IgD-negative memory B cell (primary cell): ENCODE measurements at regions not wholly inside any gene's neighbourhood (a gene's known extent, or its start where the extent isn't known, plus 50 kb on each side); places are given as distances from the start of the nearest gene placed in this dataset.

Experiments used
- H3K27ac Mint-ChIP-seq, 3 donors: one replicate each; pipeline ENCODE4 v1.8.0; 2020 to 2022; ENCODE audit warnings: mild to moderate bottlenecking in 3 of 3, mixed read lengths in 3 of 3, moderate library complexity in 1 of 3
- H3K27me3 Mint-ChIP-seq: one replicate; pipeline ENCODE4 v1.8.0; 2021; ENCODE audit warnings: mixed read lengths
- H3K36me3 Mint-ChIP-seq: one replicate; pipeline ENCODE4 v1.8.0; 2020; ENCODE audit warnings: mild to moderate bottlenecking, mixed read lengths
- H3K4me1 Mint-ChIP-seq, 3 donors: one replicate each; pipeline ENCODE4 v1.8.0; 2020 to 2022; ENCODE audit warnings: mixed read lengths in 3 of 3, mild to moderate bottlenecking in 1 of 3
- H3K4me3 Mint-ChIP-seq, 4 donors: one replicate each; pipeline ENCODE4 v1.8.0; 2020 to 2022; ENCODE audit warnings: mild to moderate bottlenecking in 4 of 4, mixed read lengths in 4 of 4, moderate library complexity in 3 of 4
- H3K9me3 Mint-ChIP-seq, 3 donors: one replicate each; pipeline ENCODE4 v1.8.0; 2020 to 2021; ENCODE audit warnings: mixed read lengths in 3 of 3, mild to moderate bottlenecking in 1 of 3

DNA sequence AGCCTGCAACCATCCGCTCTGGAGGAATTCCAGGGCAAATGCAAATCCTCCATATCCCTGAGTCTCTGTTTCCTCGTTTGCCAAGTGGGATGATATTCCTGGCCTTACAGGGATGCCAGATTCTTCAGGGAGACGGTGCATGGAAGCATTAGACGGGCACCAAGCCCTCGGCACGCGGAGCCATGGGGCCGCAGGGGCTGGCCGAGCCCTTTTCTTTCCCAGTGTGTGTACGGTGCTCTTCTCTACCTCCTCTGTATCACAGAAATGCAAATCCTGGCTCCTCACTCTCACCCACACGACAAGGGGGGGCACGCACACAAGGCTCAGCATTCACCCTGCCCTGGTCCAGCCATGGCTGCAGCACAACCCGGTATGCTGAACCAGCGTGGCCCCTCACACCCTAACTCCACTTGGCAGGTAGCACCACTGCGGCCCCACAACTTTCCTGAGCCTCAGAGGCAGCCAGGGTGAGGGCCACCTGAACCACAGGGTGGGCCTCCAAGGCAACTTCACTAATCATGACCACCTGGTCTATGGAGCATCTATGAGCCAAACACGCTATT is 64.1 kb upstream of the SALL3 start:
- Mint-ChIP-seq H3K9me3 (peaks cover 0 to 4% (median 4%) of the 10 kb centered on the region in 3 donors), H3K27ac (no peak overlapping the region), H3K36me3 (peaks cover 2% of the 10 kb centered on the region), H3K27me3 (no peaks in the 10 kb centered on the region), H3K4me3 (peak overlapping the region in 1 of 4 donors; percentile 66), H3K4me1 (no peaks in the 10 kb centered on the region)

DNA sequence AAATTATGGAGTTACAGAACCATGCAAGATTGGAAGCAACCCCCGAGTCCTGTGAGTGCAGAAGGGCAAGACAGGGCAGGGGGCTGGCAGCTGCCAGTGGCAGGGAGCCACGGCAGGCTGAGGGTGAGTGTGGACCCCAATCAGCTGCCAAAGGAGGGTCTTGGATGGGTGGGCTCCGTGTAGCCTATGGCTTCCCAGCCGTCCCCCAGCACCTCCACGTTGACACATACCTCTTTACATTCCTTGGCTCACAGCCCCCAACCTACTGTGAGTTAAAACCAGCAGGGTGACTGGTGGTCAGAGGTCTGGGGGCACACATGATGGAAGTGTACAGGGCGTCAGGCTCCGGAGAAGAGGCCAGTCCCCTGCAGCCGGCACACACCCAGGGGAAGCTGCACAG is 60.9 kb upstream of the SALL3 start:
- Mint-ChIP-seq H3K9me3 (peaks cover 0 to 4% (median 4%) of the 10 kb centered on the region in 3 donors), H3K27me3 (no peaks in the 10 kb centered on the region), H3K4me3 (no peak overlapping the region), H3K4me1 (no peaks in the 10 kb centered on the region), H3K27ac (no peak overlapping the region), H3K36me3 (peaks cover 2% of the 10 kb centered on the region)

DNA sequence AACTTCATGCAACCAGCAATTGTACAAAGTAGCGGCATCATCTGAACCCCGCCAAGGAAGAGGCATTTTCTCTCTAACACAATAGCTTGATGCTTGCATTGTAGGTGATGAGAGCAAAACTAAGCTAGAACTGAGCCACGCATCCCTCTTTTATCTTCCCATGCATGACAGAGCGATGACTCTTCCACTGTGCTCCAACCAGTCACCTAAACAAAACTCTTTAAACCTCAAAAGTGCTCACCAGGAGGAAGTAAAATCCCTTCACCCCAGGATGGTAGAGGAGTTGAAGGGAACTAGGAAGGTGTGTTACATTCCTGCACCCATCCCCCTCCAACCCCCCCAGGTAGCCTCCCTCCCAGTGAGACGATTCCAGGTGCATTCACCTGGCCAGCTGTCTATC is 59.7 kb upstream of the SALL3 start:
- Mint-ChIP-seq H3K27ac (no peak overlapping the region), H3K4me3 (no peak overlapping the region)

DNA sequence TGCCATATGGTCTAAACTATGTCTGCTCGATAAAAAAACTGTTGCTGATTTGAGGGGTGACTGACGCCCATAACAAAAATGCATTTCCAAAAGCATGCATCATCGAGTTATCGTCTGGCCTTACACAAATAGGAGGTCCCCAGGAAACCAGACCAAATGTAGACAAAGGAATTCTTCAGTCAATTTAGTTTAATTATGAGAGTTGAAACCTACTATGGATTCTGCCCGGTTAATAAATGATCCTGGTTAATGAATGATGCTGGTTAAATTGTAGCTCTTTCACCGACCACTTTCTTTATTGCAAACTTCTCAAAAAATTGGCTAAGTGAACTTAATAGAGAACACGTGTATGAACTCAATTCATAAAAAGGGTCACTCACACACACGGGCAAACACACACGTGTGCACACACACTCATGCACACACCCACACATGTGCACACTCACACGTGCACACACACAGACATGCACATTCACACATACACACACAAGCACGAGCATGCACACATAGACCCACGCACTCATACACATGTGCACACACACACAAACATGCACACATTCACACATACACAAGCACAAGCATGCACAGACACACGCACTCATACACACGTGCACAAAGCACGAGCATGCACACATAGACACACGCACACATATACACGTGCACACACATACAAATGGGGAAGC is 59.0 kb upstream of the SALL3 start:
- Mint-ChIP-seq H3K9me3 (peaks cover 0 to 6% (median 4%) of the 10 kb centered on the region in 3 donors), H3K36me3 (peaks cover under 1% of the 10 kb centered on the region), H3K27me3 (no peaks in the 10 kb centered on the region), H3K27ac (no peak overlapping the region), H3K4me1 (no peaks in the 10 kb centered on the region), H3K4me3 (no peak overlapping the region)

More for the DNA sequence above, 59.7 kb upstream of the SALL3 start:
- H3K27me3 Mint-ChIP-seq: no peaks in the 10 kb centered on the region
- peaks cover 2% of the 10 kb centered on the region for H3K36me3 Mint-ChIP-seq
- H3K9me3 Mint-ChIP-seq: peaks cover 0 to 6% (median 4%) of the 10 kb centered on the region in 3 donors
- no peaks in the 10 kb centered on the region for H3K4me1 Mint-ChIP-seq

DNA sequence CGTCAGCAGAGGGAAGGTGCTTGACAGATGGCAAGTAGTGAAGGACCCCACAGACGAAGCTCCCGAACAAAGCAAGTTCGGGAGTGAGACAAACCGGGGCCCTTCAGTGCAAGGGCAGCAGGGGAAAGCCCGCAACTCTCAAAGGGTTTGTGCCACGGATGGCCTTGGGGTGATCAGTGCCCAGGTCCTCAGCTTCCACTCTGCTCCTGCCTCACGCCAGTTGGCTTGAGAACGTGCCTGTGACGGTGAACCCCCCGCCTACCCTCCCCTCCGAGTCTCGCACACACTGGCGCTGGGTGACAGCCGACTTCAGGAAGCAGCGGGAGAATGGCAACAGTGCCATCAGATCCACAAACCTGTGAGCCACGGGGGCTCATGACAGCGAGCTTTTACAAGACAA is 56.8 kb upstream of the SALL3 start:
- no peaks in the 10 kb centered on the region for H3K27me3 Mint-ChIP-seq
- H3K36me3 Mint-ChIP-seq: no peaks in the 10 kb centered on the region
- peaks cover 0 to 6% (median 0%) of the 10 kb centered on the region in 3 donors for H3K9me3 Mint-ChIP-seq
- no peak overlapping the region for H3K4me3 Mint-ChIP-seq
- no peaks in the 10 kb centered on the region for H3K4me1 Mint-ChIP-seq
- H3K27ac Mint-ChIP-seq: no peak overlapping the region

DNA sequence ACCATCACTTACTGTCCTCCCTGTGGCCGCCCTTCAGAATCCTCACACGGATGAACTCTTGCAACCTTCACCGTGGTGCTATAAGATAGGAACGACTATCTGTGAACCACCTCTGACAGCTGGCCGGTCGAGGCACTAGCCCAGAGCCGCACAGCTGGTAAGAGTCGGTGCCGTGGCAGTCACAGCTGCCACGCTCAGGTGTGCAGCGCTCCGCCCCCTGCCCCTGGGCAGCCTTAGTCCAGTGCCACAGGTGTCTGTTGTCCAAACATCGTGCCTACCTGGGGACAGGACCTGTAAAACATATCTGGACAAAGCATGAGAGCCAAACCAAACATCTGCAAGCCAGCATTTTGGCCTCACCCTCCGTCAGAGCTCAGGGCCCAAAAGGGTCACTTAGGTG is 55.3 kb upstream of the SALL3 start:
- Mint-ChIP-seq H3K4me1 (no peaks in the 10 kb centered on the region), H3K27me3 (no peaks in the 10 kb centered on the region), H3K9me3 (peaks cover 0 to 6% (median 0%) of the 10 kb centered on the region in 3 donors), H3K27ac (peak overlapping the region in 1 of 3 donors; percentile 71), H3K36me3 (no peaks in the 10 kb centered on the region), H3K4me3 (no peak overlapping the region)

DNA sequence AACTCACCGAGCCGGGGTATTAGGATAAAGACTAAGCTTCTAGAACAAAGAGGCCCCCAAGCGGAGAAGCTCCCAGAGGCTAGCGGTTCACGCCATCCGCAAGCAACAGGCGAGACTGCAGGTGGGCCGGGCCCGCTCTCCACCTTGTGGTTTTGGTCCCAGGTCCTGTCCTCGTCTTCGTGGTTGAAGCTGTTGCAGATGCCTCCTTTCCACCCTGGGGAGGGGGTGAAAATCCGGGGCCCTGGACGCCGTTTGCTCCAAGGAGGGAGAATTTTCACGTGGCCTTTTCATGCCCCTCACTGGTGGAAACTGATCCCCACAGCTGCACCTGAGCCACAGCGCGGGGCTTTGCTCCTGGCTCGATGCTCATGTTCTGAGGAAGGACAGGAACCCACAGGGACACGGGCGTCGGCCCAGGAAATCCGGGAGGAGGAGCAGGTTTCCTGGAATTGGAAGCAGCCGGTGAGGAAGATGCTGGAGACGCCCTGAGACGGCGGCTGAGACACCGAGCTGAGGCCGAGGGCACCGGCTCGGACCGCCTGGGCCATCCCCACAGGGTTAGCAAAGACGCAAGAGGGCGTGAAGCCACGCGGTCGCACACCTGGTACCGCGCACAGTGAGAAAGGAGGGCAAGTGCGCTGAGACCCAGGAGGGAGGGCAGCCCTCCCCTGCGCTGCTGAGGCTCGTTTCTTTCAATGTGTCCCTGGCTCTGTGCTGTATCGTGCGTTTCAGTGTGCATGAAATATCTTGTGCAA is 54.7 kb upstream of the SALL3 start:
- no peaks in the 10 kb centered on the region for H3K4me1 Mint-ChIP-seq
- peak overlapping the region in 1 of 3 donors; percentile 71 for H3K27ac Mint-ChIP-seq
- no peaks in the 10 kb centered on the region for H3K36me3 Mint-ChIP-seq
- H3K27me3 Mint-ChIP-seq: no peaks in the 10 kb centered on the region
- H3K9me3 Mint-ChIP-seq: peaks cover 0 to 2% (median 0%) of the 10 kb centered on the region in 3 donors
- no peak overlapping the region for H3K4me3 Mint-ChIP-seq

DNA sequence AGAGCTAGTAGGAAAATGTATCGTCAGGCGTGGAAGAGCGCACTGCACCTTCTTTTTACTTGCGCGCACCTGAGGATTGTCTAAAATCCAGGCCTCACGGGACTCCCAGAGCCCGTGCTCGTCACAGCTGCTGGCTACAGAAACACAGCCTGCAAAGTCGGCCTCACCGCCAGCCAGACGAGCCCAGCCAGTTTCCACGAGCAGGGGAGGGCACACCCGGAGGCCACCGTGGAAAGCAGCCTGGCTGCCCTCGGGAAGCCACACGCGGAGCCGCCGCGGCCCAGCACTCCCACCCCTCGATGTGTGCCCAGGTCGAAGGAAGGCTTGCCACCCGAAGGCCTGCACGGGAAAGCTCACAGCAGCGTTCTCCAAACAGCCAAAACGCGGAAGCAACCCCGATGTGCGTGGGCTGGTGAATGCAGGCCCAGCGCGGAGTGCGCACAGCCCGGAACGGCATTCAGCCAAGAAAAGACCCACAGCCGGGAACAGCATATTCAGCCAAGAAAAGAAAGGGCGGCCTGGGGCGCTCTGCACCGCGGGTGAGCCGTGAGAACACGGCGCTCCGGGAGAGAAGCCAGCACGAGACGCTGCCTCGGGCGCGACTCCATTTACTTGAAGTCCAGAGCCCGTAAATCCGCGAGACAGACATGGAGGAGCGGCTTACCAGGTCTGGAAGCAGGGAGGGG is 53.9 kb upstream of the SALL3 start:
- Mint-ChIP-seq H3K27me3 (no peaks in the 10 kb centered on the region), H3K9me3 (peaks cover 0 to 2% (median 0%) of the 10 kb centered on the region in 3 donors), H3K4me1 (no peaks in the 10 kb centered on the region), H3K27ac (no peak overlapping the region), H3K36me3 (no peaks in the 10 kb centered on the region), H3K4me3 (no peak overlapping the region)

DNA sequence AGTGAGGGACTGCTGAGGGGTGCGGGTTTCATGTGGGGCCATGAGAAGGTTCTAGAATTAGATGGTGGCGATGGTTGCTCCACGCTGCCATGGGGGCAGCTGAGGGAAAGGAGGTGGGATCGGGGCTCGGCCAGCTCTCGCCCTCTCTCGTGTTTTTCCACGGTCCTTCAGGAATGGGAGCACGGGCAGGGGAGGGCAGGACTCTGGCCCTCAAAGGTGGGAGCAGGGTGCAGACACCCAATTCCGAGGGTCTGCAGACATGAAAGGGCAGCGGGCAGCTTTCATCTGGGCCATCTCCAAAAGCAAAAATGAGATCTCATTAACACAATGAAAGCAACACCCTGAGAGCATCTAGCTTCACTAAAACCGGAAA is 53.4 kb upstream of the SALL3 start:
- H3K9me3 Mint-ChIP-seq: peaks cover 0 to 2% (median 0%) of the 10 kb centered on the region in 3 donors
- no peak overlapping the region for H3K4me3 Mint-ChIP-seq
- H3K27ac Mint-ChIP-seq: no peak overlapping the region
- no peaks in the 10 kb centered on the region for H3K27me3 Mint-ChIP-seq
- H3K36me3 Mint-ChIP-seq: no peaks in the 10 kb centered on the region
- H3K4me1 Mint-ChIP-seq: no peaks in the 10 kb centered on the region

DNA sequence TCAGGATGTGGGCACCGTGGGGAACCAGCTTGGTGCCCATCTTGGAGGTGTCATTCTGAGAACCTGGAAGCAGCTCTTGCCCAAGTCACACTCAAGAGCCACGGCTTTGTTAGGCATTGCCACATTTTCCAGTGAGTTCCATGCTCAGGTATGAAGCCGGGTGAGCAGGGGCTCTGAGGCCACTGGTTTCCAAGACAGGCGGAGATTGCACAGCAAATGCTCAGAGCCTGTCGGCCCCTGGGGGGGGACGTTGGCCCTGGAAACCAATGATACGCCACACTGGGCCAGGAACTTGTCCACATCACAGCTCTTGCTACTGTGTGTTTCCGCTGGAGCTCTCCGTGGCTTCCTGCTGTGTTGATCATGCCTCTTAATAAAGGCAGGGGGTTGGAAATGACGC is 52.5 kb upstream of the SALL3 start:
- Mint-ChIP-seq H3K4me3 (no peak overlapping the region), H3K36me3 (no peaks in the 10 kb centered on the region), H3K27ac (no peak overlapping the region), H3K9me3 (peaks cover 0 to 2% (median 0%) of the 10 kb centered on the region in 3 donors), H3K4me1 (no peaks in the 10 kb centered on the region), H3K27me3 (no peaks in the 10 kb centered on the region)

DNA sequence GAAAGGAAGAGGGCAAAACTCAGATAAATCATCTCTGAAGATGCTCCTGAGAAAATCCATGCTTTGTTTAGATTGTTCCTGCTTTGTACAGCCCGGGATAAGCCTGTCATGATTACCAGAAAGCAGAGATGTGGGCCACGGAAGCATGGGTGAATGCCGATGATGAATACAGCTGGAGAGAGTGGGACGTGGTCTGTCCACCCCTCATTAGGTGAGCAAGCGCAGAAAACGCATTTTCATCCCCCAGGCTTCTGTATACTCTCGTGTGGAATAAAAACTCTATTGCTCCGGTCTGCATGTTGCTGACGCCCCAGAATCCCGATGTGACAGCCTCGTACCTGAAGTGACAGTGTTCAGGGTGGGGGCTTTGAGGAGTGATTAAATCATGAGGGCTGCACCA is 52.0 kb upstream of the SALL3 start:
- no peaks in the 10 kb centered on the region for H3K4me1 Mint-ChIP-seq
- H3K27me3 Mint-ChIP-seq: no peaks in the 10 kb centered on the region
- H3K4me3 Mint-ChIP-seq: no peak overlapping the region

DNA sequence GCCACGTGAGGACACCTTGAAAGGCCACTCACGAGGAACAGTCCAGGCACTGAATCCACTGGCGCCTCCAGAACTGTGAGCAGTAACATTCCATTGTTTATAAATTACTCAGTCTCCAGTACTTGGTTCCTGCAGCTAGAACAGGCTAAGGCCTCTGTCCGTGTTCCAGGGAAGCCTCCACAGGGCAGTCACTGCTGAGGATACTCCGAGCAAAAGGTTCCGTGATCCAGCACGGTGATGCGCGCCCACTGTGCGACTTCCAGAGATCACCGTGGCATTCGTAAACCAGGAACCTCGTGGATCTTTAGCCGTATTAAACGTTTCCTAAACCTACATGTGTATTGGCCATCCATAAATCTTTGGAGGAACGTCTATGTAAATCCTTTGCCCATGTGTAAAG is 51.5 kb upstream of the SALL3 start:
- Mint-ChIP-seq H3K9me3 (peaks cover 0 to 2% (median 0%) of the 10 kb centered on the region in 3 donors), H3K36me3 (no peaks in the 10 kb centered on the region)

More for the DNA sequence above, 52.0 kb upstream of the SALL3 start:
- no peak overlapping the region for H3K27ac Mint-ChIP-seq
- H3K9me3 Mint-ChIP-seq: peaks cover 0 to 2% (median 0%) of the 10 kb centered on the region in 3 donors
- no peaks in the 10 kb centered on the region for H3K36me3 Mint-ChIP-seq

DNA sequence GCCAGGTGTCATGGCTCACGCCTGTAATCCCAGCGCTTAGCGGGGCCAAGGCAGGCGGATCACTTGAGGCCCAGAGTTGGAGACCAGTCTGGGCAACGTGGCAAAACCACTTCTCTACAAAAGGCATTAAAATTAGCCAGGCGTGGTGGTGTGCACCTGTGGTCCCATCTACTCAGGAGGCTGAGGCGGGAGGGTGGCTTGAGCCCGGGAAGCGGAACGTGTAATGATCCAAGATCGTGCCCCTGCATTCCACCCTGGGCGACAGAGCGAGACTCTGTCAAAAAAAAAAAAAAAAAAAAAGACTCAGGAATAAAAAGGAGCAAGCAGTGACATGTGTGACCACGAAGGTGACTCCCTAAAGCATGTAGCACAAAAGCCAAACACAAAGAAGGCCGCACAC is 50.1 kb upstream of the SALL3 start:
- Mint-ChIP-seq H3K36me3 (no peaks in the 10 kb centered on the region), H3K4me3 (no peak overlapping the region), H3K27ac (no peak overlapping the region), H3K4me1 (no peaks in the 10 kb centered on the region), H3K27me3 (no peaks in the 10 kb centered on the region), H3K9me3 (no peaks in the 10 kb centered on the region)

More for the DNA sequence above, 51.5 kb upstream of the SALL3 start:
- Mint-ChIP-seq H3K4me3 (no peak overlapping the region), H3K27ac (no peak overlapping the region), H3K4me1 (no peaks in the 10 kb centered on the region), H3K27me3 (no peaks in the 10 kb centered on the region)
